Panc1 (cell line): ENCODE measurements at regions not wholly inside any gene's neighbourhood (a gene's known extent, or its start where the extent isn't known, plus 50 kb on each side); places are given as distances from the start of the nearest gene placed in this dataset.

Experiments used
- ATAC-seq: fragments of 200-7000 bp; cut with Tn5 transposase; 2 replicates; pipeline ENCODE4 v1.9.1; 2020; ENCODE audit warnings: mild to moderate bottlenecking, moderate library complexity
- BruUV-seq: library from RNA; stranded (reverse); fragments of 400-500 nt; replicated peaks from 2 replicates; lab custom pipeline; 2021; lab: Mats Ljungman, UMichigan
- CTCF ChIA-PET: fragments of 300-600 bp; sonication (Branson Sonifier 250); formaldehyde crosslinking; loops from one replicate; lab custom pipeline; 2022; ENCODE audit warnings: antibody characterized with exemption; lab: Charles Lee
- POLR2A ChIA-PET: fragments of 300-600 bp; sonication (Branson Sonifier 250); formaldehyde crosslinking; loops from one replicate; lab custom pipeline; 2022; ENCODE audit warnings: antibody characterized with exemption; lab: Charles Lee
- DNase-seq: peaks from one replicate; pipeline ENCODE4 v3.0.0-alpha.2; 2010; ENCODE audit warnings: low read depth, low spot score
- H3K27ac ChIP-seq: 2 replicates; pipeline ENCODE4 v1.5.1; 2011; ENCODE audit warnings: mild to moderate bottlenecking, low read length, inconsistent platforms
- H3K27me3 ChIP-seq: fragments of 200-500 bp; sonication (Bioruptor generic); 2 replicates; pipeline ENCODE4 v1.6.0; 2014; ENCODE audit warnings: low read length, inconsistent platforms; ENCODE audit not compliant: control insufficient read depth, insufficient read depth
- H3K36me3 ChIP-seq: fragments of 200-500 bp; sonication (Bioruptor generic); 2 replicates; pipeline ENCODE4 v1.5.1; 2014; ENCODE audit warnings: inconsistent platforms, mild to moderate bottlenecking, low read length, moderate library complexity; ENCODE audit not compliant: control insufficient read depth, insufficient read depth
- H3K4me1 ChIP-seq: 2 replicates; pipeline ENCODE4 v1.5.1; 2011; ENCODE audit warnings: inconsistent platforms, mild to moderate bottlenecking, low read length, moderate library complexity; ENCODE audit not compliant: control insufficient read depth, insufficient read depth
- H3K4me3 ChIP-seq, 2 experiments: 2 replicates each; pipeline ENCODE4 v1.5.1; 2011 to 2012; ENCODE audit warnings: low read depth in 2 of 2, low read length in 2 of 2, mild to moderate bottlenecking in 2 of 2, inconsistent platforms in 1 of 2, moderate library complexity in 1 of 2
- H3K9me3 ChIP-seq: fragments of 200-500 bp; sonication (Bioruptor generic); 2 replicates; pipeline ENCODE4 v1.5.1; 2014; ENCODE audit warnings: low read depth, mild to moderate bottlenecking, inconsistent platforms, low read length, moderate library complexity; ENCODE audit not compliant: control insufficient read depth, insufficient read depth
- POLR2AphosphoS5 ChIP-seq: IDR thresholded peaks from 2 replicates; pipeline ENCODE4 v1.6.1; 2012; ENCODE audit warnings: mild to moderate bottlenecking, low read depth, low read length, moderate library complexity
- SIN3A ChIP-seq: IDR thresholded peaks from 2 replicates; pipeline ENCODE4 v1.6.1; 2012; ENCODE audit warnings: low read depth, mild to moderate bottlenecking, low read length, moderate library complexity, borderline replicate concordance; ENCODE audit not compliant: insufficient read depth
- TCF7L2 ChIP-seq: IDR thresholded peaks from 2 replicates; pipeline ENCODE4 v1.6.1; 2011; ENCODE audit warnings: mild to moderate bottlenecking, low read depth, low read length, inconsistent platforms
- in situ Hi-C: cut with HindIII; loops from 2 replicates; pipeline ENCODE4 v1.10.0; 2016; ENCODE audit warnings: low sequenced_read_pairs, low pct_unique_long_range_greater_than_20kb
- intact Hi-C: fragments of 100-400 bp; cut with micrococcal nuclease; formaldehyde crosslinking; loops from one replicate; pipeline ENCODE4 v1.10.0; 2022; ENCODE audit not compliant: unreplicated experiment
- TF ChIP-seq, protein P1 (sequence below): fragments of 450-650 bp; IDR thresholded peaks from 2 replicates; pipeline ENCODE4 v1.5.1; 2017; ENCODE audit warnings: mild to moderate bottlenecking
- TF ChIP-seq, protein P2 (sequence below), 2 experiments: IDR thresholded peaks; 2 replicates each; pipeline ENCODE4 v1.6.1; 2011 to 2012; ENCODE audit warnings: low read depth in 2 of 2, control low read depth in 1 of 2, low read length in 1 of 2, mild to moderate bottlenecking in 1 of 2, moderate library complexity in 1 of 2; ENCODE audit not compliant: insufficient read depth in 1 of 2

DNA sequence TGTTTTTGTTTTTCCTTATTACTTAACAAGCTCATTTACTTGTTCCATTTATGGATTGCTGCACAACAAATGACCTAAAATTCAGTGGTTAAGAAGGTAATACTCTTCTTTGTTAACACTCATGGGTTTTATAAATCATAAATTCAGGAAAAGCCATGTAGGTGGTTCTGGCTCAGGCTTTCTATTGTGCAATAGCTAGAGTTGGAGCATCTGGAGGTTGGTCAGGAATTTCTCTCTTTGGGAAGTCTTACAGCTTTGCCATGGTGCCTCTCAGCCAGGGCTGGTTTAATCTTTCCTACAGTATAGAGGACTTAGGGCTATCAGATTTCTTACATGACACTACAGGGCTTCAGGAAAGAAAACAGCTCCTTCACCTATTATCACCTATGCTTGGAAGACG, 1677.1 kb downstream of the KCNT2 start:
- Histone ChIP-seq H3K9me3 (no peaks in the 10 kb centered on the region), H3K4me1 (no peaks in the 10 kb centered on the region), H3K27me3 (no peaks in the 10 kb centered on the region), H3K4me3 (no peak overlapping the region), H3K27ac (no peak overlapping the region), H3K36me3 (no peaks in the 10 kb centered on the region)
- ChIA-PET CTCF (no interaction called here), POLR2A (no interaction called here)
- in situ Hi-C loops: no loop called here
- TF ChIP-seq SIN3A (no peak), TCF7L2 (no peak), POLR2AphosphoS5 (no peak)
- TF ChIP-seq, protein P1, sequence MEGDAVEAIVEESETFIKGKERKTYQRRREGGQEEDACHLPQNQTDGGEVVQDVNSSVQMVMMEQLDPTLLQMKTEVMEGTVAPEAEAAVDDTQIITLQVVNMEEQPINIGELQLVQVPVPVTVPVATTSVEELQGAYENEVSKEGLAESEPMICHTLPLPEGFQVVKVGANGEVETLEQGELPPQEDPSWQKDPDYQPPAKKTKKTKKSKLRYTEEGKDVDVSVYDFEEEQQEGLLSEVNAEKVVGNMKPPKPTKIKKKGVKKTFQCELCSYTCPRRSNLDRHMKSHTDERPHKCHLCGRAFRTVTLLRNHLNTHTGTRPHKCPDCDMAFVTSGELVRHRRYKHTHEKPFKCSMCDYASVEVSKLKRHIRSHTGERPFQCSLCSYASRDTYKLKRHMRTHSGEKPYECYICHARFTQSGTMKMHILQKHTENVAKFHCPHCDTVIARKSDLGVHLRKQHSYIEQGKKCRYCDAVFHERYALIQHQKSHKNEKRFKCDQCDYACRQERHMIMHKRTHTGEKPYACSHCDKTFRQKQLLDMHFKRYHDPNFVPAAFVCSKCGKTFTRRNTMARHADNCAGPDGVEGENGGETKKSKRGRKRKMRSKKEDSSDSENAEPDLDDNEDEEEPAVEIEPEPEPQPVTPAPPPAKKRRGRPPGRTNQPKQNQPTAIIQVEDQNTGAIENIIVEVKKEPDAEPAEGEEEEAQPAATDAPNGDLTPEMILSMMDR: no peak
- ATAC-seq (no peak), DNase-seq (no peak)
- intact Hi-C loops: no loop called here
- BruUV-seq: no TSS peak

DNA sequence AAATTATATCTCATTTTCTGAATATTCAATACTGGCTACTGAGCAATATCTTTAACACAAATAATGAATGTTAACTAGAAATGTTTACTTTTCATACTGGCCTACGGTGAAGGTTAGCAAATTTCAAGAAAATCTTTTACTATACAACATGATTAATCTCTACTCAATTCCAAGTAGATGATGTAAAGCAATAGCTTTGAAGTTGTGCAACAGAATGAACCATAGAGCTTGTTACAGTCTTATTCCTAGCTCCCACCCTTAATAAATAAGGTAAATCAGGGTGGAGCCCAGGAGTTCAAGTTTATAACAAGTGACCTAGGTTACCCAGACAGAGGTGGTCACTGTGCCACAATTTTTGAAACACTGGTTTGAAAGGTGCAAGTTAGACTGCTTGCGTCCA, 1678.1 kb downstream of the KCNT2 start:
- DNase-seq: no peak
- in situ Hi-C loops (no loop called here), intact Hi-C loops (no loop called here)
- Histone ChIP-seq H3K27me3 (no peaks in the 10 kb centered on the region), H3K9me3 (no peaks in the 10 kb centered on the region), H3K4me1 (no peaks in the 10 kb centered on the region), H3K36me3 (no peaks in the 10 kb centered on the region), H3K4me3 (no peak overlapping the region), H3K27ac (no peak overlapping the region)
- TF ChIP-seq SIN3A: no peak
- no peak for TF ChIP-seq TCF7L2
- TF ChIP-seq POLR2AphosphoS5: no peak
- TF ChIP-seq, protein P1: no peak
- TF ChIP-seq, protein P2, sequence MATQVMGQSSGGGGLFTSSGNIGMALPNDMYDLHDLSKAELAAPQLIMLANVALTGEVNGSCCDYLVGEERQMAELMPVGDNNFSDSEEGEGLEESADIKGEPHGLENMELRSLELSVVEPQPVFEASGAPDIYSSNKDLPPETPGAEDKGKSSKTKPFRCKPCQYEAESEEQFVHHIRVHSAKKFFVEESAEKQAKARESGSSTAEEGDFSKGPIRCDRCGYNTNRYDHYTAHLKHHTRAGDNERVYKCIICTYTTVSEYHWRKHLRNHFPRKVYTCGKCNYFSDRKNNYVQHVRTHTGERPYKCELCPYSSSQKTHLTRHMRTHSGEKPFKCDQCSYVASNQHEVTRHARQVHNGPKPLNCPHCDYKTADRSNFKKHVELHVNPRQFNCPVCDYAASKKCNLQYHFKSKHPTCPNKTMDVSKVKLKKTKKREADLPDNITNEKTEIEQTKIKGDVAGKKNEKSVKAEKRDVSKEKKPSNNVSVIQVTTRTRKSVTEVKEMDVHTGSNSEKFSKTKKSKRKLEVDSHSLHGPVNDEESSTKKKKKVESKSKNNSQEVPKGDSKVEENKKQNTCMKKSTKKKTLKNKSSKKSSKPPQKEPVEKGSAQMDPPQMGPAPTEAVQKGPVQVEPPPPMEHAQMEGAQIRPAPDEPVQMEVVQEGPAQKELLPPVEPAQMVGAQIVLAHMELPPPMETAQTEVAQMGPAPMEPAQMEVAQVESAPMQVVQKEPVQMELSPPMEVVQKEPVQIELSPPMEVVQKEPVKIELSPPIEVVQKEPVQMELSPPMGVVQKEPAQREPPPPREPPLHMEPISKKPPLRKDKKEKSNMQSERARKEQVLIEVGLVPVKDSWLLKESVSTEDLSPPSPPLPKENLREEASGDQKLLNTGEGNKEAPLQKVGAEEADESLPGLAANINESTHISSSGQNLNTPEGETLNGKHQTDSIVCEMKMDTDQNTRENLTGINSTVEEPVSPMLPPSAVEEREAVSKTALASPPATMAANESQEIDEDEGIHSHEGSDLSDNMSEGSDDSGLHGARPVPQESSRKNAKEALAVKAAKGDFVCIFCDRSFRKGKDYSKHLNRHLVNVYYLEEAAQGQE (IDR thresholded peaks at IDR 0.05; ENCODE audit: insufficient read depth in 1 of 2, low read depth in 2 of 2, low read length in 1 of 2): no peak
- ATAC-seq: no peak
- ChIA-PET CTCF (no interaction called here), POLR2A (no interaction called here)
- BruUV-seq: no TSS peak
